ENCODE measurements at regions not wholly inside any gene's neighbourhood (a gene's known extent, or its start where the extent isn't known, plus 50 kb on each side); places are given as distances from the start of the nearest gene placed in this dataset.

DNA sequence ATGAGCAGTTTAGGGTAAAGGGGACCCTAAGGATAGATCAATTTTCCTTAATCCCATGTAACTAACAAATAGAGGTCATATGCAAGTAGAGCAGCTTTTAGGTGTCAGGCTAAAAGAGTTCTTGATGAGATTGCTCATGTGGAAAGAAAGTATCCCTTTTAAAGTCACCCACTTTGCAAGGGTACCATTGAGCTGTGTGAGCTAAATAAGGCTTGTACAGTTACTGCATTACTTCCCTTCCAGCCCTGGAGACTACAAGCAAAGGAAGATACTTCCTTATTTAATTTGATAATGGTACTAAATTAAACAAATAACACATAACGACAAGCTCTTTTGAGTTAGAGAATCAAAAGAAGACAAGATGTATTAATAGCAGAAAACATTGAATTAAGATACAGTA, 191.7 kb downstream of the TMX1 start:
- no peak for TF ChIP-seq CTCF (IDR thresholded peaks at IDR 0.05)
- TF ChIP-seq POLR2A (IDR thresholded peaks at IDR 0.05) = no peak
- intact Hi-C loops (cut with DNase I) = no loop called here
- no peak for DNase-seq
- Histone ChIP-seq H3K4me1 (replicated peaks in 1 of 2) (peaks cover 3 to 13% of the 10 kb centered on the region in 2 donors), H3K27ac (no peak overlapping the region), H3K27me3 (no peaks in the 10 kb centered on the region), H3K9me3 (replicated peaks in 1 of 3) (no peaks in the 10 kb centered on the region), H3K4me3 (no peak overlapping the region), H3K36me3 (replicated peaks in 1 of 2) (no peaks in the 10 kb centered on the region)
- 87 to 91% (median 88%) methylated on average over 1 of the region's 1 CpG for WGBS, 4 donors

- 82 to 98% (median 89%) methylated on average over 3 of the region's 3 CpGs for WGBS, 4 donors
- Histone ChIP-seq H3K9me3 (replicated peaks in 1 of 3) (no peaks in the 10 kb centered on the region), H3K27ac (no peak overlapping the region), H3K36me3 (replicated peaks in 1 of 2) (no peaks in the 10 kb centered on the region), H3K4me1 (replicated peaks in 1 of 2) (peaks cover 3 to 13% of the 10 kb centered on the region in 2 donors), H3K4me3 (no peak overlapping the region), H3K27me3 (no peaks in the 10 kb centered on the region)
- TF ChIP-seq POLR2A (IDR thresholded peaks at IDR 0.05) (no peak), CTCF (IDR thresholded peaks at IDR 0.05) (no peak)
- no peak for DNase-seq
- intact Hi-C loops (cut with DNase I) = no loop called here
These were observed 192.4 kb downstream of the TMX1 start for GRCh38 chr14:51432302-51432948.

- DNase-seq = no peak
- H3K4me1 ChIP-seq (replicated peaks in 1 of 2) = no peaks in the 10 kb centered on the region
- 90 to 98% (median 95%) methylated on average over 1 of the region's 1 CpG for WGBS, 4 donors
- H3K9me3 ChIP-seq (replicated peaks in 1 of 3) = no peaks in the 10 kb centered on the region
- no peak for TF ChIP-seq POLR2A (IDR thresholded peaks at IDR 0.05)
- TF ChIP-seq CTCF (IDR thresholded peaks at IDR 0.05) = no peak
- no peak overlapping the region for H3K27ac ChIP-seq
- intact Hi-C loops (cut with DNase I) = no loop called here
- H3K4me3 ChIP-seq = no peak overlapping the region
- no peaks in the 10 kb centered on the region for H3K27me3 ChIP-seq
- no peaks in the 10 kb centered on the region for H3K36me3 ChIP-seq (replicated peaks in 1 of 2)
These were observed 196.6 kb downstream of the TMX1 start for GRCh38 chr14:51436630-51437029.

GRCh38 chr14:51439896-51440295, 199.8 kb downstream of the TMX1 start:
- WGBS, 4 donors = 39 to 55% (median 51%) methylated on average over 4 of the region's 4 CpGs
- H3K27ac ChIP-seq = no peak overlapping the region
- H3K4me1 ChIP-seq (replicated peaks in 1 of 2) = no peaks in the 10 kb centered on the region
- H3K36me3 ChIP-seq (replicated peaks in 1 of 2) = no peaks in the 10 kb centered on the region
- intact Hi-C loops (cut with DNase I) = no loop called here
- DNase-seq = no peak
- no peak overlapping the region for H3K4me3 ChIP-seq
- H3K27me3 ChIP-seq = no peaks in the 10 kb centered on the region
- TF ChIP-seq POLR2A (IDR thresholded peaks at IDR 0.05) = no peak
- TF ChIP-seq CTCF (IDR thresholded peaks at IDR 0.05) = no peak
- H3K9me3 ChIP-seq (replicated peaks in 1 of 3) = no peaks in the 10 kb centered on the region

Measured in adrenal gland (tissue), 9 donors.